Right kidney (tissue), 1 donor: ENCODE measurements at regions not wholly inside any gene's neighbourhood (a gene's known extent, or its start where the extent isn't known, plus 50 kb on each side); places are given as distances from the start of the nearest gene placed in this dataset.
"Not testable (repeated sequence)": the region's sequence is repeated elsewhere in the genome, so short reads cannot be mapped to it uniquely, and the experiment has no call there.

Source experiments
- DNase-seq: peaks from one replicate; pipeline ENCODE4 v3.0.0-alpha.2; 2016

DNA sequence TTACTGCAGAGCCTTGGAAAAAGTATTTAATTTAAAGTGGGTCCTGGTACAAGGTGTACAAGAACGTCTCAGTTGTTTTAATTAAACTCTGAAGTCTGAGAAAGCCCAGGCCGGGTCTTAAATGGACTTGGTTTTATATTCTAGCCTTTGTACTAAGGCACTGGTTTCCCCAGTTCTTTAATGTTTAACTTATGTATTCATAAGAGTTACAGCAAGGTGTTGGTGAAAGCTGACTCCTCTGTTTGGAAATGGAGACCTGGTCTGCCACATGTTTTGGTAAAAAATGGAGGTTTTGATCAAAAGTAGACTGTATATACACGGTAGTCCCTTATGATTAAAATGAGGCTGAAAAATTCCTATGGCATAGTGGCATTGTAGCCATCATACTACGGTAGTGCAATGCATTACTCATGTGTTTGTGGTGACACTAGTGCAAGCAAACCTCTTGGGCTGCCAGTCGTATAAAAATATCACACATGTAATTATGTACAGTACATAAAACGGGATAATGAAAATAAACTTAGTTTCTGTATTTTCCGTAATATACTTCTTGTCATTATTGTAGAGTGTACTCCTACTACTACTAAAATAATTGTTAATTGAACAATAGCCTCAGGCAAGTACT is 883.4 kb upstream of the SPRY2 start:
- DNase-seq: no peak

DNA sequence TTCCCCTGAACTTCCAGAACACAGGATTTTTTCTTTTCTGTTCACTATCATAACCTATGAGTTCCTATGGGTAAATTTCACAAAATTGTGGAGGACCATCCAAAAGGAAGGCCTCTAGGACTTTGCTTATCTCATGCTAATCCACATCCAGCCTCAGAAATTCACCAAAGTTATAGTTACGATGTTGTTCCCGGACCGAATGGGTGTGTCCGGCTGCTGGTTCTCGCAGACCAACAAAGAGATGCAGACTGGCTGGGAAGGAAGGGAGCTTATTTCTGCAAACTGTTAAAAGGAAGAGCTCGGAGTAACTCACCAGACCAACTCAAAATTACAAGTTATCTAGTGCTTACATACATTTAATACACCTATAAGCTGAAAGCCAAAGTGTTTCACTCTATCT is 882.9 kb upstream of the SPRY2 start:
- DNase-seq: no peak

DNA sequence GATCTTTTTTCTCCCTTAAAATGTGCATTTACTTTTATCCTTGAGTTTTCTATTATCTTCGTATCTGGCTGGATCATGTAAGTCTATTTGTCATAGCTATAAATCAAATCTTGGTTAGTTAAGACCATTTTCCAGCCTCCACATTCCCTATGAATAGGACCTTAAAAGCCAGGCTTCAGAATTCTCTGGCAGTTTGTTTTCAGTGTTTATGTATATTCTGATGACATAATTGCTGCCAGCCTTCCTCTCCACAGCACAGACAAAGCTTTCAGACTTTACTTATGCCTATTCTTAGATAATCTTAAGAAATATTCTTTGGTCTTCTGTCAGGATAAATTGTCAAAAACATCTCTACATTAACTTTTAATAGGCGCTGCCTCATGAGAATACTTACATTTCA is 870.8 kb upstream of the SPRY2 start:
- no peak for DNase-seq

DNA sequence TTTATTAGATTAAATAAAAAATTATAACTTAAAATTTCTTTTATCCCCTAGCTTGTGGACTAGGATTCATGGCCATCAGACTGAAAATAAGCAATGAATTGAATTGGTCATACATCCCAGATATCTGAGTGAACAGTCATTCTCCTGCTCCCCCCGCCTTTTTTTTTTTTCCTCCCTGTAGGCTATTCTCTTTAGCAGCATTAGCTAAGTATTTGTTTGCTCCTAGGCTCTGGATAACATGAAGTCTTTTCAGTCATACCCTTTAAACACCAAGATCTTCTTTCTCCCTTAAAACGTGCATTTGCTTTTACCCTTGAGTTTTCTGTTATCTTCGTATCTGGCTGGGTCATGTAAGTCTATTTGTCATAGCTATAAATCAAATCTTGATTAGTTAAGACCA is 866.7 kb upstream of the SPRY2 start:
- no peak for DNase-seq

DNA sequence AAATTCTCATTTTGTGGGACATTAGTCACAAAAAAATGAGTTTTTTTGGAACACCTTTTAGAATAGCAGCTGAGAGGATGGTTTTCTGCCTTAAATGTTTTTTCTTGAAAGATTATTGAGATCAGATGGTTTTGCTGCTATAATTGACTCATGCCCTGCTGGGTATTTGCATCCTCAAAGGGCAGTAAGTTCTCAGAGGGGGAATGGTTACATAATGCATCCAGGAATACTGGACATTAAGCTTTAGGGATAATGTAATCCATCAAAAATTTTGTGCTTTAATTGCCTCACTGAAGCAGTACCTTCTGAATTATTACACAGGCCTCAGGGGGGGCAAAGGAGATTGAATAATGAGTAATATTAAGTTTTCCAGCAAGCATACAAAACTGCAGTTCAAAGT is 866.3 kb upstream of the SPRY2 start:
- no peak for DNase-seq

DNA sequence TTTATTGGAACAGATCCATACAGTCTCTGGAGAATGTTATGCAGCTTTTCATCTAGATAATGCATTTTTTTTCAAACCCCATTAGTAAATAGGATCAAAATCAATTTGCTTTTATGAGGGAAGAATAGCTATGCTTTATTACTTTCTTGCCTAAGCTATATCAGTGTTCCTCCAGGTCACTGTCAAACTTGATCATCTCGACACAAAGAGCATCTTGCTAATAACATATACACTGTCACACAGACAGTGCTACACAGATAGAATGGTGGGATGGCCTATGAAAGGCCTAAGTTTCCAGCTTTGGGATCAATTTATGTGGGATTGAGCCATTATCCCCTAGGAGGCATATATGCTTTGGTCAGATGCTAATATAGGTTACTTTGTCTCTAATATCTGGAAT is 862.9 kb upstream of the SPRY2 start:
- DNase-seq: no peak

DNA sequence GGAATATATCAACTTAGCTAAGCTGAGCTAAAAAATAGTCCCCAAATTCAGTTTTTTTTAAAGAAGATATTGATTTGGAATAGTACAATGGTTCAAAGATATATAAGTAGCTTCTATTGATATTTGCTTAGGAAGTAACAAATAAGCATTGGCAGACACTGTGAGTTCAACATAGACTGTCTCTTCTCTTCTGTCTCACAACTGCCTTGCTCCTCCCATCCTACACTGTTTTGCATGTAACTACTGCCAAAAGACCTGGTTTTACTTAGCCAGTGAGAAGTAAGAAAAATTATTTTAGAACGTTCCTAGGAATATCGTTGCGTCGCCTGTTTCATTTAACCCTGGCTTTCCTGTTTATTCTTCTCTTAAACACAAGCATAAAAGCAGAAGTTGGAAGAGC is 859.0 kb upstream of the SPRY2 start:
- DNase-seq: no peak

DNA sequence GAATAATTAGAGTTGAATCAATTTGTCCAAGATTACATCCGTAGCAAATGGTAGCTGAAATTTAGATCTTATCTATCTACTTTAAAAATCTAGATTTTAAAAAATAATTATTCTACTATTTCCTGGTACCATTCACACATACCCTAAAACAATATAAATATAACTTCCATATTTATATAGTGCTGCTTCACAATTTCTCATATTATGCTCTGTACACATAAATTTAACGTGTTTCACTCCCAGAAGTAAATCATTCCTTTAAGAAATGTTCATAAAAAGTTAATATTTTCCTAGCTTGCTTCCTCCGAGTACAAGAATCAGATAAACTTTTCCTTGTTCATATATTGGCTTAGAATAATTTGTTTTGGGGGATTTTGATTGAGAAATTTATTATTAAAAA is 857.0 kb upstream of the SPRY2 start:
- no peak for DNase-seq

DNA sequence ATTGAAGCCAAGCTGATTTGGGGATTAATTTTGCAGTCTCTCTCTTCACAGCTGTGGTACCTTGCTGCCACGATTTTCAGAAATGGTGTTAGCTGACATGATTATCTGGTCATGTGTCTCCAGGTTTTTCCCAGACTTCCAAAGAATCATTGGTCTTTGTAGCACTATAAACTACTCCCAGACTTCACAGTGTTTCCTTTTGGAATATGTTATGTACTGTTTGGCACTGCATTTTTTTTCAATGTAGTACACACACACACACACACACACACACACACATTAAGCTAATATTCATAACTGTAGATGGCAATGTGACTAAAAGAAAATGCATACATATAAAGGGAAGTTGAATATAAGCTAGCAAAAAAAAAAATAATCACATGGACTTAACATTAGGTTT is 856.6 kb upstream of the SPRY2 start:
- no peak for DNase-seq

DNA sequence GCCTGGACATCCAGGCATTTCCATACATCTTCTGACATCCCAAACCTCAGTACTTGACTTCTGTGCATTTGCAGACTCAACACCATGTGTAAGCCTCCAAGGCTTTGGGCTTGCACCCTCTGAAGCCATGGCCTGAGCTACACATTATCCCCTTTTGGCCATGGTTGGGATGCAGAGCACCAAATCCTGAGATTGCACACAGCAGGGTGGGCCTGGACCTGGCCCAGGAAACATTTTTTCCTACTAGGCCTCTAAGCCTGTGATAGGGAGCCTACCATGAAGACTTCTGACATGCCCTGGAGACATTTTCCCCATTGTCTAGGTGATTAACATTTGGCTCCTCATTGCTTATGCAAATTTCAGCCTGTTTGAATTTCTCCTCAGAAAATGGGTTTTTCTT is 853.4 kb upstream of the SPRY2 start:
- DNase-seq: no peak

DNA sequence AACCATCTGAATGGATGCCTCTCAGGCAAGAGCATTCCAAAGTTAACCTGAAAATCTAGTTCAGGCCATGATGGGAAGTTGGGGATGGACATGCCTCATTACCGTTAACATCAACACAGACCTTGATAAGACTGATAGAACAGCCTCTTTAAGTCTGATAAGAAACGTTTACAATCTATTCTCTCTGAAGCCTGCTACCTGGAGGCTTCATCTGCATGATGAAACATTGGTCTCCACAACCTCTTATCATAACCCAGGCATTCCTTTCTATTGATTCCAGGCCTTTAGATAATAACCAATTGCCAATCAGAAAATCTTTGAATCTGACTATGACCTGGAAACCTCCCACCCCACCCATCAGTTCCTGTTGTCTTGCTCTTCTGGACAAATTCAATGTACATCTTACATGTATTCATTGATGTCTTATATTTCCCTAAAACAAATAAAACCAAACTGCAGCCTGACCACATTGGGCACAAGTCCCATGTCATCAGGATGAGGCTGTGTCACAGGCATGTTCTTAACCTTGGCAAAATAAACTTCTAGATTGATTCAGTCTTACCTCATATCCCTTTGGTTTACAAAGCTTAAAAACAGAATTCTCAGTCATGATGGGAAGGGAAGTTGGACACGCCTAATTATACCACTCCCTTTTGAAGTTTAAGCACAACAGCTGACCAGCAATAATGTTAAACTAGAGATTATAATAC is 843.8 kb upstream of the SPRY2 start:
- no peak for DNase-seq

DNA sequence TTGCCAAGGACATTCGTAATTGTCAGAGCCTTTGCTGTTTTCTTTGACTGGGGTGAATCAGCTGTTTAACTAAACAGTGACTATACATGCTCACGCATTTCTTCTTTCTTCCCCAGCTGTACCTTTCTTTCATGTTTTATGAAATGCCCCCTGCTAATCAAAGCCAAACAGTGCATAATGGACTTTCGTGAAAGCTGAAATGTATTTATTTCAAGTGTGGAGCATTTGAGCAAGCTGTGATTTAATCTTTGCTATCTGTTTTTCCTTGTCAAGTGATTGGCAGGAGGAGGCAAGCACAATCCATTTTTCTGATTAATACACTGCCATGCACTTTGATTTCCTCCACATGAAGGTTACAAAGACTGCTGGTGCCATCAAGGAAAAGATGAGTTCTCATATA is 831.7 kb upstream of the SPRY2 start:
- no peak for DNase-seq

DNA sequence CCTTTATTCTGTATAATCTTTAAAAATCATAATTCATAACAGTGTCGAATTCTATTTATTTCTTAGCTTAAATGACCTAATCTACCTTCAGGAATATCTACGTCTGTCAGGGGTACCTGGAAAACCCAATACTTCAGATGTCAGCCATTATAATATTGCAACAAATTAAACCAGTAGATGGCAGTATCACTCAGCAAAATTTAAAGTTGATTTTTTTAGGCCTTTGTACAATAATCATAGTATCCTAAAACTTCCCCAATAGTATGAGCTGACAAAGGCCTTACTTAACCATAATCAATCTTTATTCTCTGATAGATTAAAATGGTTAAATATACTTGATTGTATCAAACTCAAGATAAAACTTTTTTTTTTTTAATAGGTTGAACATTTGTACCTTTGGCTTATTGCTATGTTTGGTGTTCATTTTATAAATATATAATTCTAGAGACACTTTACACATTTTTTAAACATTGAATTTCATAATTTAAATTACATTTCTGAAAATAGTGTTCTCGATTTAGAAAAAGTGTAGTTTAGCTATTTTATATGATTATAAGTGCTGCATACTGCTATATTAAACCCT is 830.2 kb upstream of the SPRY2 start:
- peak; percentile 8 for DNase-seq

DNA sequence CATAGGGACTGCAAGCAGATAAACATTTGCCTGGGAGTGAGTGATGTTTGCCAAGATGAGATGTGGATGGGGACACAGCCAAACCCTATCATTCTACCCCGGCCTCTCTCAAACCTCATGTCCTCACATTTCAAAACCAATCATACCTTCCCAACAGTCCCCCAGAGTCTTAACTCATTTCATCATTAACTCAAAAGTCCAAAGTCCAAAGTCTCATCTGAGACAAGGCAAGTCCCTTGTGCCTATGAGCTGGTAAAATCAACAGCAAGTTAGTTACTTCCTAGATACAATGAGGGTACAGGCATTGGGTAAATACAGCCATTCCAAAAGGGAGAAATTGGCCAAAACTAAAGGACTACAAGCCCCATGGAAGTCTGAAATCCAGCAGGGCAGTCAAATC is 822.9 kb upstream of the SPRY2 start:
- not testable (repeated sequence) for DNase-seq

DNA sequence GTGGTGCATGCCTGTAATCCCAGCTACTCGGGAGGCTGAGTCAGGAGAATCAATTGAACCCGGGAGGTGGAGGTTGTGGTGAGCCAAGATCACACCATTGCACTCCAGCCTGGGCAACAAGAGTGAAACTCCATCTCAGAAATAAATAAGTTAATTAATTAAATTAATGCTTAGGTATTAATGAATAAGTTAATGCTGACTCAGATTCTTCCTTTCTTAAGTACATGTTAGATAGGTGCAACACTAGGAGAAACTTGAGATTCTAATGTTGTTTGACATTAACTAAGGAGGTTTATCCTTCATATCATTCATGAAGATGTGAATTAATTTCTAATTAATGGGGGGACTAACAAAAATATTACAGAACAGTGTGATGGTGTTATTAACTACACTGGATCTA is 812.6 kb upstream of the SPRY2 start:
- DNase-seq: no peak

DNA sequence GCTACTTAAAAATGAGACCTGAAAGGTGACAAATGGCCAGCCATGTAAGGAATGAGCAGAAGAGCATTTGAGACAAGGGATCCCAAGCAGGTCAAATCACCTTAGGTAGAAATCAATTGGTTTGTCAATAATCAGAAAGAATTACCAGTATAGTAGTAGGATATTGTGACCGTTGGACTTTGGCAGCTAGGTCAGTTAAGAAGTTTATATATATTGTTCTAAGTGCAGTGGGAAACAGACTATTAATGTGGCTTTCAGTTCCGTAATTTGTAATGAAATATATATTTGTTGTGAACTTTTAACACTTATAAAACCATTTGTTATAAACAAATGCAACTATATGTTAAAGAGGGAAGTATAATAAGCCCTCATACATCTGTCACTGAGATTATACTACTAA is 807.9 kb upstream of the SPRY2 start:
- DNase-seq: no peak

DNA sequence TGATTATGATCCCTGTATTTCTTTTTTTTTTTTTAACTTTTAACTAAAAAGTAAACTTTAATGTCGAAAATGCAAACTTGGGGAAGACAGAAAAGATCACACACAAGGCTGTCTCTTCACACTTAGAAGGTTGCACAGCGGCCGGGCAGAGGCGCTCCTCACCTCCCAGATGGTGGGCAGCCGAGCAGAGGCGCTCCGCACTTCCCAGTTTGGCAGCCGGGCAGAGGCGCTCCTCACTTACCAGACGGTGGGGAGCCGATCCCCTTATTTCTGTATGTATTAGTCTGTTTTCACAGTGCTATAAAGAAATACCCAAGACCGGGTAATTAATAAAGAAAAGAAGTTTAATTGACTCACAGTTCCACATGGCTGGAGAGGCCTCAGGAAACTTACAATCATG is 805.6 kb upstream of the SPRY2 start:
- not testable (repeated sequence) for DNase-seq

DNA sequence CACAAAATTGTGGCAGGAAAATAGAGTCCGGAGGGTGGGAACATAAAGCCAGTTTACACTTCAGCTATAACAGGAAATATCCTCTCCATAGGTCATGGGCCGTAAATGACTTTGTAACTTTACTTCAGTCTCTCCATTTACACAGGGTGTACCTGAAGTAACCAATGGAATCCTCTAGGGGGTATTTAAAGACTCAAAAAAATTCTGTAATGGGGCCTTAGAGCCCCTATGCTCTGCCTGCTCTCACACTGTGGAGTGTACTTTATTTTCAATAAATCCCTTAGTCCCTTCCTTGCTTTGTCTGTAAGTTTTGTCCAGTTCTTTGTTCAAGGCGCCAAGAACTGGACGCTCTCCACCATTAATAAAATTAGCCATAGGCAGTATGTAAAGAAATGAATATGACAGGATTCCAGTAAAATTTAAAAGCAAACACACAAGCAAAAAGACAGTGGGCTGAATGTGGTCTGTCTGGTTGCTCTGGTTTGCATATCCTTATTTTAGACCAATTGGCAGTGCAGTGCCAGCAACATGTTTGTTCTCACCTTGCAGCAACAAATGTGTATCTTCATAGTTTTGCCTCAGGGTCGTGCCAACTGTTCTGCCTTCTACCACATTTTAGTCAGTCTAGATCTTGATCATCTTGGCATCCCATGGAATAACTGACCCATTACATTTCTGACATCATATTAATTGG is 801.5 kb upstream of the SPRY2 start:
- DNase-seq: no peak

DNA sequence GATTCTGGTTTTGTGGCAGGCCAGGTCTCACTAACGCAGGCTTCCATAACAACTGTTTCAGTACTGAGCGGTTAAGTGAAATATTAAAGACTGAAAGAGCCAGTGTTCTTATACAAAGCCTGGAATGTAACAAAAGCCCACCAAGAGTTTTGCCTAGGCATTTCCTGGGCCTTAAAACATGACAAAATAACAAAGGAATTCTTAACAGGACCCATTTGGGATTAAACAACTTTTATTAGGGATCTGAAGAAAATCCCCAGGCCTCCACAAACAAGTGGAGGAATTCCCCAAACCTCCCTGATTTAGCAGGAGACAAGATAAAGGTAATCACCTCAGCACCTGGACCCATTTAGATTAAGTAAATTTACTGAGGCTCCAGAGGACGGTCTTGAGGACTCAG is 799.7 kb upstream of the SPRY2 start:
- DNase-seq: no peak

DNA sequence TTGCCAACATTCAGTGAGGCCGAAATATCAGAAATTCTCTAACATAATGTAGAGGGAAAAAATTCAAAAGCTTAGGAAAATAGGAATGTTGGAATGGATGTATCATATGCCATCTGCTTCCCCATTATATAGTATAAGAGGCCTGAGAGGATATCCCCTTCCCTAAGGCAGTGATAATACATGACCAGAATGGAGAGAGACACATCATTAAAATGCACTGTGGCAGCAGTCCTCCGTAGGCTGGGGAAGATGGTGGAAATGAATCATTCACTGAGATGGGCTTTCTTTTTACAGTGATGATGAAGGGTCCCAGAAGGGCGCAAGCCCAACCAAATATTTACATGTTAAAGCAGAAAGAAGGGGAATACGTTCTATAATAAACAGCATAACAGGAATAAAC is 799.1 kb upstream of the SPRY2 start:
- no peak for DNase-seq

DNA sequence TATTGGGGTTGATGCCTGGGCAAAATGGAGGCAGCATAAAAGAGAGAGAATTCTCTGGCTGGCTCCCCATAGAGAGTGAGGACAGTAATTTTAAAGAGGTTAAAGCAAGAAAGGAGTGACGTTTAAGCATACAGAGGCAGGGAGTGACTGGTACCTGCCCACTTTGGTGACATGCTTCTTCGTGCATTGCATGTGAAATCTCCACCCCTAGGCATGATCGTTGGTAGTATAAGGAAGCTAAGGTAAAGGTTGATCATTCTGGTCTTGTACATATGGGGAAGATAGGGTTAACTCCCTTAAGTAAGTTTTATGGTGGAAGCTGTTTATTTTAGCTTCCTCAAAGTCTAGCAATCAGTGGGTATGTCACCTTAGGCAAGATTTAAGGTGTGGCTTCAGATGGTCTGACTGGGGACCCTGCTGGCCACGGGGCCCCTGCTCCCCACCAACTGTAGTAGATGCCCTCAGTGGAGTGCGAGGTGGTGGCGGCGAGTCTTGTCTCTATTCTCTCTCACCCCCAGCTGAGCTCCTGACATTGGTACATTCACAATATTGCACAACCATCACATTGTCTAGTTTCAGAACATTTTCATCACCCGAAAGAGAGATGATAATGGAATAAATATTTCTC is 797.5 kb upstream of the SPRY2 start:
- no peak for DNase-seq

DNA sequence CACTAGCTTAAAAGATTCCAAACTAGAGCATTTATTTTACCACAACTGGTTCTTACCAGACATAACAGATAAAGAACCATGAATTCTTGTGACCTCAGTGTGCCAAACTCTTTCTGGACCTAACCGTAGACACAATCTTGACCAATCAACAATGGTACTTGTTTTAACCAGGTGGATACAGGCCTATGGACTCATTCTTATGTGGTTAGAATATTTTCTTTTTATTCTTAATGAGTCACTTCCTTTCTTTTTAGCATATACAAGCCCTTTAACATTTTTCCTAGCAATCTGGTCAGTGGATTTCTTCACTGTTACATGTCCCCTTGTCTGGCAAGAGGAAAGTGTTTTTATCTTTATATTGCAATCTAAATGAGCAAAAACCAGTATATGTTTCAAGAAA is 792.1 kb upstream of the SPRY2 start:
- no peak for DNase-seq

DNA sequence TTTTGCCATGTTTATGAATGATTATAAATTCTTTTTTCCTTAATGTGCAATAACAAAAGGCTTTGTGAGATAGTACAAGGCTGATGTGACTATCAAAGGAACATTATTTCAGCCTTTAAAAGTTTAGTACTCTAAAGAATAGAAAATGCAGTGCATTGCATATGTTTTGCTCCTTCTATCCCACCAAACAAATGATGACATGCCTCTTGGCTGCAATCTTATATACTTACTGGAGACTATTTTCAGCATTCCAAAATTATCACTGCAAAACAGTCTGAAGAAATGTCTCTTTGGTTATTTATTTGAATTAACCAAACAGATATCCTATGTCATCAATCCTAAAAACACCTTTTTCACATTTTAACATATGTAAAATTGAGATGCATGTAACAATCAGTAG is 776.5 kb upstream of the SPRY2 start:
- DNase-seq: no peak
